ENCODE measurements at regions not wholly inside any gene's neighbourhood (a gene's known extent, or its start where the extent isn't known, plus 50 kb on each side); places are given as distances from the start of the nearest gene placed in this dataset.

- TF ChIP-seq SOX13 (IDR thresholded peaks at IDR 0.05) (no peak), SOX13 (CRISPR knock-in tag; conservative IDR thresholded peaks at IDR 0.05 in 1 of 2, IDR thresholded peaks at IDR 0.05 in 1 of 2) (no peak), KDM1A (CRISPR knock-in tag; IDR thresholded peaks at IDR 0.05) (no peak), USF2 (IDR thresholded peaks at IDR 0.05; ENCODE audit: low read depth, low read length) (no peak), USF2 (CRISPR knock-in tag; IDR thresholded peaks at IDR 0.05; ENCODE audit: borderline replicate concordance) (no peak), SAFB2 (CRISPR knock-in tag; IDR thresholded peaks at IDR 0.05; ENCODE audit: borderline replicate concordance, low read depth) (no peak), POLR2A (IDR thresholded peaks at IDR 0.05; ENCODE audit: insufficient read depth in 1 of 2, low read depth in 2 of 2, low read length in 2 of 2) (no peak), ATF5 (CRISPR knock-in tag; IDR thresholded peaks at IDR 0.05; ENCODE audit: low read depth) (no peak), MTERF4 (CRISPR knock-in tag; IDR thresholded peaks at IDR 0.05) (no peak)
Observed at GRCh38 chr12:118715647-118716046, 265.7 kb upstream of the SRRM4 start.
